Spinal cord (tissue), 9 donors: ENCODE measurements at regions not wholly inside any gene's neighbourhood (a gene's known extent, or its start where the extent isn't known, plus 50 kb on each side); places are given as distances from the start of the nearest gene placed in this dataset.
"Not testable (repeated sequence)": the region's sequence is repeated elsewhere in the genome, so short reads cannot be mapped to it uniquely, and the experiment has no call there.

Source experiments
- DNase-seq, 6 donors: peaks; one replicate each; pipeline versions ENCODE4 v3.0.0 to v3.0.0-alpha.2; 2013 to 2015; ENCODE audit warnings: low spot score in 6 of 6, low read depth in 4 of 6
- H3K27ac ChIP-seq: one replicate; pipeline ENCODE4 v1.5.1; 2013; ENCODE audit warnings: low read depth, low read length, control low read depth
- H3K27me3 ChIP-seq: one replicate; pipeline ENCODE4 v1.6.1; 2013; ENCODE audit warnings: low read length; ENCODE audit not compliant: control insufficient read depth, insufficient read depth
- H3K36me3 ChIP-seq: one replicate; pipeline ENCODE4 v1.6.1; 2013; ENCODE audit warnings: low read length; ENCODE audit not compliant: control insufficient read depth, insufficient read depth
- H3K4me1 ChIP-seq: one replicate; pipeline ENCODE4 v1.6.1; 2013; ENCODE audit warnings: low read length; ENCODE audit not compliant: control insufficient read depth, insufficient read depth
- H3K4me3 ChIP-seq: one replicate; pipeline ENCODE4 v1.5.1; 2013; ENCODE audit warnings: low read depth, low read length, control low read depth
- H3K9me3 ChIP-seq: one replicate; pipeline ENCODE4 v1.6.1; 2013; ENCODE audit warnings: low read length; ENCODE audit not compliant: control insufficient read depth, insufficient read depth
- WGBS: methylation state at CpG from one replicate; pipeline ENCODE4 v1.1.5; 2013; ENCODE audit warnings: missing lambda C conversion rate; ENCODE audit not compliant: insufficient coverage; 5-methylcytosine and 5-hydroxymethylcytosine counted together
- donor health status: healthy.

DNA sequence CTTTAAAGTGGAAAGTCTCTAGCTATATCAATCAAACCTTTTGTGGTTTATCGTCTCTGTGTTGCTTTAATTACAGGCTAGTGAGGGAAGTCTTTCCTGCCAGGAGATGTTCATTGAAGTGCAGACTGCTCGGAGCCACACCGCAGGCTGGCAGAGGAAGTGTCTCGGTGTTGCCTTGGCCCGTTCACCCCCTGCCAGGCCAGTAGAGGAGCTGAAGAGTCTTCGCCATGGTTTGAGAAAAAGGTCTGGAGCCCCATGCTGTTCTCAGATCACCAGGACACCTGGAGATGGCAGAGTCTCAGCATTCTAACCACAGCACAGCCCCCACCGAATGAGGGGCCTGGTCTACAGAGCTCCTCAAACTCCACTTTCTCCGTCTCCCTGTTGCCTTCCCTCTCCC, 275.9 kb upstream of the PLPP4 start:
- Histone ChIP-seq H3K4me3 (no peak overlapping the region), H3K36me3 (no peaks in the 10 kb centered on the region), H3K9me3 (no peaks in the 10 kb centered on the region), H3K4me1 (peaks cover 3% of the 10 kb centered on the region), H3K27me3 (no peaks in the 10 kb centered on the region), H3K27ac (no peak overlapping the region)
- no peak for DNase-seq
- WGBS = 57% methylated on average over 8 of the region's 8 CpGs

DNA sequence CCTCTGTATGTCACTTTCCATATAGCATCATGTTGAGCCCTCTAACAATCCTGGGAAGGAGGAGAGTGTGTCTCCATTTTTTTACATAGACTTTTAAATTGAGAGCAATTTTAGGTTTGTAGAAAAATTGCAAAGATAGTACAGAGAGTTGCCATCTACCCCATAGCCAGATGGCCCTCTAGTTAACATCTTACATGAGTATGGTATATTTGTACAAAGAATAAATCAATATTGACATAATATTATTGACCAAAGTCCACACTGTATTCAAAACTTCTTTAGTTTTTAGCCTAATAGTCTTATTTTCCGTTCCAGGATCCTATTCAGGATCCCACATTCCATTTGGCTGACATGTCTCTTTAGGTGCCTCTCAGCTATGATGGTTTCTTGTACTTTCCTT, 274.6 kb upstream of the PLPP4 start:
- H3K4me3 ChIP-seq = no peak overlapping the region
- no peaks in the 10 kb centered on the region for H3K27me3 ChIP-seq
- no peaks in the 10 kb centered on the region for H3K36me3 ChIP-seq
- peaks cover 3% of the 10 kb centered on the region for H3K4me1 ChIP-seq
- H3K27ac ChIP-seq = no peak overlapping the region
- no peak for DNase-seq
- no peaks in the 10 kb centered on the region for H3K9me3 ChIP-seq
- WGBS = 100% methylated on average over 1 of the region's 1 CpG

DNA sequence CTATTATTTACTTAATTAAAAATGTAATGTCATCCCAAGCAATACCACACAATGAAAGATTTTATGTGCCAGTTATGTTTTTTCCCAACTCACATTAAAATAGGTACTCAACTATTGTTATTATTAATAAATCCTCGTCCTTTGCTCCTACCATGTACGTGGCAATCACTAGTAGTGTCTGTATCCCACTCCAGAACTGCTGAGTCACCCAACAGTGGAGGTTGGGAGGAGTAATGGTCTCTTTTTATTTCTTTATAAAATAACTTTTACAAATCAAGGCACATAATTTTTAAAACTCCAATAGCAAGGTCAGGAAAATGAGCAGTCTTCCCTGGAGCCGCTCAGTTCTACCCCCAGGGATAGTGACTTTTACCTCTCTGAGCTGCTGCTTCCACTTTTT, 273.5 kb upstream of the PLPP4 start:
- Histone ChIP-seq H3K4me3 (no peak overlapping the region), H3K27me3 (no peaks in the 10 kb centered on the region), H3K4me1 (peaks cover 3% of the 10 kb centered on the region), H3K36me3 (no peaks in the 10 kb centered on the region), H3K9me3 (no peaks in the 10 kb centered on the region), H3K27ac (no peak overlapping the region)
- WGBS = 94% methylated on average over 1 of the region's 3 CpGs
- DNase-seq = no peak

DNA sequence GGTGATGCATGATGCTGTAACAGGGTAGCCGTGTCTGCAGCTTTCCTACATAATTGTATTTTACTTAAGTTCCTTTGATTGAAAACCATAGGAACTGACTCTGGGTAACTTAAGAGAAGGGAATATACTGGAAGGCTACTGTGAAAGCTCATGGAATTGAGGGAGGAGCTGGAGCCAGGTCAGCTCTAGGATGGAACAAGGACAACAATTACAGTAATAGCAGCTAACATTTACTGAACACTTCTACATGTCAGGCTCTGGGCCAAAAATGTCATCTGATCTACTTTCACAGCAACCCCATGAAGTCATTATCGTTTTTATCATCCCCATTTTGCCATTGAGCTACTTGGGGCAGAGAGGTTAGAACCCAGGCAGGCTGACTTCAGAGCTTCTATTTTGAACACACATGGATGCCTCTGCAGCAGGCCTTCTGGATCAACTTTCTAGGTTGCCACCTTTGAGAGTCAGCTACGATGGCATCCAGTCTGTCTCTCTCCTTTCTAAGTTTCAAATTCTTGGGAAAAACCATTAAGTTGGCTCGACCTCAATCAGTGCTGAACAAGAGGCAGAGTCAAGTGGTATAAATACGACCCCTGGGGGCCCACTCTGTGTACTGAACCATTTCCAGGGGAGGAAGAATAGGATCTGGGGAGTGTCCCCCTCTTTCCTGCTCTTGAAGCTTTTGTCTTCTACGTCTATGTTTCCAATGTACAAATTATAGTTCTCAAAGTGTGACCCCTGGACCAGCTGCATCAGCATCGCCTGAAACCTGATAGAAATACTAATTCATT, 272.3 kb upstream of the PLPP4 start:
- H3K9me3 ChIP-seq = no peaks in the 10 kb centered on the region
- H3K27me3 ChIP-seq = no peaks in the 10 kb centered on the region
- no peak overlapping the region for H3K4me3 ChIP-seq
- no peak overlapping the region for H3K27ac ChIP-seq
- H3K4me1 ChIP-seq = peaks cover 3% of the 10 kb centered on the region
- no peaks in the 10 kb centered on the region for H3K36me3 ChIP-seq
- DNase-seq = no peak
- WGBS = 73% methylated on average over 3 of the region's 7 CpGs

DNA sequence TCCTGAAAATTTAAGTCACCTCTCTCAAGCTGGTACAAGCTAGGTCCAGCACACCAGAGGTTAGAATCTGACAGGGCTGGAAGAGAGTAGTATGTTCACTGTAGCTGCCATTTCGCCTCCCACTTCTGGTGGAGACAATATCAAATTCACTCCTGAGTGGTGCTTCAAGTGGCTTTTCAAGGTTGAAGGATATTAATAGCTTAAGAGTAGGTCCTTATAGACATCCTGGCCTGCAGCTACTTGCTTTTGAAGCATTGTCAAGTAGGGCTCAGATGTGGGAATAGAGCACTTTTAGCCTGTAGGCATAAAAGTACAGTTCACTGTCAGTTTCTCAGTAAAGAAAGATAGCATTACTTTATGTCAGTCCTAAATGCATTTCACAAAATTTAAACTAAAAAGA, 270.5 kb upstream of the PLPP4 start:
- Histone ChIP-seq H3K27me3 (no peaks in the 10 kb centered on the region), H3K36me3 (no peaks in the 10 kb centered on the region), H3K4me1 (no peaks in the 10 kb centered on the region), H3K27ac (no peak overlapping the region), H3K9me3 (no peaks in the 10 kb centered on the region), H3K4me3 (no peak overlapping the region)
- WGBS = 100% methylated on average over 1 of the region's 1 CpG
- no peak for DNase-seq

DNA sequence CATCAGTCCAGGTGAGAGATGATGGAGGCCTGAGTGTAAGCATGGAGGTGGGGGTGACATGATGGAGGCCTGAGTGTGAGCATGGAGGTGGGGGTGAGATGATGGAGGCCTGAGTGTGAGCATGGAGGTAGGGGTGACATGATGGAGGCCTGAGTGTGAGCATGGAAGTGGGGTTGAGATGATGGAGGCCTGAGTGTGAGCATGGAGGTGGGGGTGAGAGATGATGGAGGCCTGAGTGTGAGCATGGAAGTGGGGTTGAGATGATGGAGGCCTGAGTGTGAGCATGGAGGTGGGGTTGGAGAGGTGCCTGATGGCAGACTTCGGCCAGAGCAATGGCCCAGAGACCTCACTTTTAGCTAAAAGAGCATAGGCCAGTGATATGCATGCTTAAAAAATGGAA, 269.9 kb upstream of the PLPP4 start:
- not testable (repeated sequence) for H3K27me3 ChIP-seq, H3K4me3 ChIP-seq, H3K4me1 ChIP-seq, DNase-seq, H3K9me3 ChIP-seq, H3K27ac ChIP-seq, H3K36me3 ChIP-seq
- 88% methylated on average over 1 of the region's 1 CpG for WGBS

DNA sequence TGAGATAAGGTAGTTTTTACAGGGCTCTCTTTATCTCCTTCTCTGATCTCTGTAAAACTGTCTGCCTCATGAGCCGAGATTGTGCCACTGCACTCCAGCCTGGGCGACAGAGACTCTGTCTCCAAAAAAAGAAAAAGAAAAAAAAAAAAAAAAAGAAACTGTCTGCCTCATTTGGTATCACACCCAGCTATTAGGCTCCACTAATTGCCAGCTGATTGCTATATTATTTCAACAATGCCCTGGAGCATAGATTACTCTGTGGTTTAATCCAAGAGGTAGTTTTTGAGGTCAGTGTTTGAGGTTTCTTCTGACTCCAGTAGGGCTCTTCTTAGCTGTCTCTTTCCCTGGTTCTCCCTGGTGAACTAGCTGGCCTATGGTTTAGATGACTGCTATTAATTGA, 268.1 kb upstream of the PLPP4 start:
- no peaks in the 10 kb centered on the region for H3K36me3 ChIP-seq
- H3K4me1 ChIP-seq = no peaks in the 10 kb centered on the region
- 62% methylated on average over 2 of the region's 2 CpGs for WGBS
- no peak overlapping the region for H3K4me3 ChIP-seq
- no peak overlapping the region for H3K27ac ChIP-seq
- H3K9me3 ChIP-seq = no peaks in the 10 kb centered on the region
- no peak for DNase-seq
- no peaks in the 10 kb centered on the region for H3K27me3 ChIP-seq

DNA sequence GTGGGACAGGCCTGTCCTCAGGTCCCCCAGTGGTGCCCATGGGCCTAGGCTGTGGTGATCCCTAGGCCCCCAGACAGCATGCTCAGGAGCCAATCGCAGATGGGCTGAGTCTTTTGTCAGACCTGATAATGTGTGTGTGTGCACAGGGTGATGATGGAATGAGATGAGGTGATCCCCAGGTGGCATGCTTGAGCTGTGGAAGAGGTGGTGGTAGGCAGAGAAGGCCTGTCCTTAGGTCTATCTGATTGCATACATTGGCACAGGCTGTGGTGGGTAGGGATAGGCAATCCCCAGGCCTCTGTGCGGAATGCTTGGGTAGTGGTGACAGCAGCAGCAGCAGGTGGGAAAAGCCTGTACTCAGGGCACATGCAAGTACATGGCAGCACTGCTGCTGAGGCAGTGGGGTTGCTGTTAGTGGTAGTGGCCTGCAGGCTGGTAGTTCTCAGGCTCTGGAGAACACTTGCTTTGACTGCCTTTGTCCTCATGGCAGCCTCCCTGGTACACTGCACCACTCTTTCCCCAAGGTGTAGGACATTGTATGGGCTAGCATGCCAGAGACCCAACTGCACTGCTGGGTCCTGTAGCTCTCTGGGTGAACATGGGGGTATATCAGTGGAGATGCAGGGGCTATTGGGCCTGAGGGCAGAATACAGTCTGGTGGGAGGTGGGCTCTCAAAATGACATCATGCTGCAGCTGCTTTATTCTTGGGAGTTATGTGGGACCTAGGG, 260.9 kb upstream of the PLPP4 start:
- no peak overlapping the region for H3K27ac ChIP-seq
- H3K36me3 ChIP-seq = no peaks in the 10 kb centered on the region
- 100% methylated on average over 2 of the region's 2 CpGs for WGBS
- no peak overlapping the region for H3K4me3 ChIP-seq
- no peaks in the 10 kb centered on the region for H3K9me3 ChIP-seq
- DNase-seq = no peak
- H3K4me1 ChIP-seq = no peaks in the 10 kb centered on the region
- H3K27me3 ChIP-seq = no peaks in the 10 kb centered on the region

DNA sequence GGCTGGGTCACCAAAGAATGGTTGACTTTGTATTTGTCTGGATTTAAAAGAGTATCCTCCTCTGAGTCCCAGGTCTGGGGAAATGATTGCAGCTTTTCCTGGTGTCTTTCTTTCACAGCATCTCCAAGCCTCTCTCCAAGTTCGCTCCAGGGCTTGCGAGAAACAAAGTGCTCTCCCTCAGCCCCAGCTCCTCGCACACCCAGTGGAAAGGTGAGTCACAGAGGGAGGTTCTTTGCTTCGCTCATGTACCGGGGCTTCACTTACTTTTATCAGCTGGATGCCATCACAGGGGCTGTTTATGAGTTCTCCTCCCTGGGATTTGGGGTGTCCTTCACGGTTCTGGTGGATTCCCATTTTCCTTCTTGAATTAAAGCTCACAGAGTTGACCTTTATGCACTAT, 252.2 kb upstream of the PLPP4 start:
- Histone ChIP-seq H3K4me3 (no peak overlapping the region), H3K27me3 (no peaks in the 10 kb centered on the region), H3K27ac (no peak overlapping the region), H3K9me3 (no peaks in the 10 kb centered on the region), H3K4me1 (no peaks in the 10 kb centered on the region), H3K36me3 (no peaks in the 10 kb centered on the region)
- WGBS = 85% methylated on average over 2 of the region's 6 CpGs
- no peak for DNase-seq
